ENCODE measurements at regions not wholly inside any gene's neighbourhood (a gene's known extent, or its start where the extent isn't known, plus 50 kb on each side); places are given as distances from the start of the nearest gene placed in this dataset.

- TF ChIP-seq CTCF (conservative IDR thresholded peaks at IDR 0.05; ENCODE audit: low read depth, low read length) (no peak), EZH2phosphoT487 (IDR thresholded peaks at IDR 0.05; ENCODE audit: borderline replicate concordance, low read length) (no peak), EZH2 (IDR thresholded peaks at IDR 0.05; ENCODE audit: low read length, unreplicated experiment) (no peak)
These were observed 577.5 kb downstream of the IQCM start for GRCh38 chr4:149238097-149238496.

Data from PC-3 (cell line).